PC-3 (cell line): ENCODE measurements at regions not wholly inside any gene's neighbourhood (a gene's known extent, or its start where the extent isn't known, plus 50 kb on each side); places are given as distances from the start of the nearest gene placed in this dataset.

Experiments used
- CTCF ChIP-seq: fragments of 300-600 bp; sonication (generic); conservative IDR thresholded peaks from 2 replicates; pipeline ENCODE4 v1.5.1; 2017; ENCODE audit warnings: antibody characterized with exemption, low read depth, mild to moderate bottlenecking, low read length
- EZH2 ChIP-seq: fragments of 300-600 bp; sonication (generic); IDR thresholded peaks from one replicate; pipeline ENCODE4 v1.6.1; 2017; ENCODE audit warnings: antibody characterized with exemption, mild to moderate bottlenecking, low read length; ENCODE audit not compliant: unreplicated experiment
- EZH2phosphoT487 ChIP-seq: fragments of 300-600 bp; sonication (generic); IDR thresholded peaks from 2 replicates; pipeline ENCODE4 v1.6.1; 2018; ENCODE audit warnings: mild to moderate bottlenecking, antibody characterized with exemption, low read length, borderline replicate concordance

GRCh38 chr12:74337951-74338350 lies 199.7 kb upstream of the ATXN7L3B start:
- TF ChIP-seq EZH2, result no peak
- no peak for TF ChIP-seq CTCF
- TF ChIP-seq EZH2phosphoT487, result no peak
